ENCODE measurements at regions not wholly inside any gene's neighbourhood (a gene's known extent, or its start where the extent isn't known, plus 50 kb on each side); places are given as distances from the start of the nearest gene placed in this dataset.

DNA sequence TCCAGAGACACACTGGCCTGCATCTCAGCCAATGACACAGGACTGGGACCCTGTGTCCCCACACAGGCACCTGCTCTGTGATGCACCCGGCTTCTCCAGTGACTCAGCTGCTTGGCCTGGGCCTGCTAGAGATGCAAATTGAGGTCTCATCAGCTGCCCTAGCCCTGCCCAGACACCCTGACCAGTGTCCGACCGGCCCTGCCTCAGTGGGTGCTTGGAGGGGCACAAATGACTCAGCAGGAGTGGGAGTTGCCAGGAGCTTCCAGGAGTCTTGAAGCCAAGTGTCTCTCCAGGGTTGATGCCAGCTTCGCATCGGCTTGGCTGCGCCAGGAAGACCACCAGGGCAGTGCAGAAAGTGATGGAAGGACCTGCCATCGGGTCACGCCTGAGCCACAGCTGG, 148.2 kb downstream of the ICE1 start:
- peaks cover 5% of the 10 kb centered on the region; the same call in 1 of the 2 replicates for H3K9me3 Mint-ChIP-seq
- peaks cover 4% of the 10 kb centered on the region; the same call in 1 of the 2 replicates for H3K27me3 Mint-ChIP-seq (ENCODE audit: low read depth)
- CTCF ChIA-PET, result no interaction called here
- H3K36me3 Mint-ChIP-seq, result no peaks in the 10 kb centered on the region
- ATAC-seq, result no peak
- no peak for DNase-seq (ENCODE audit: low spot score)
- POLR2A ChIA-PET, result no interaction called here
- no peak overlapping the region for H3K4me3 Mint-ChIP-seq
- TF ChIP-seq, protein P1, sequence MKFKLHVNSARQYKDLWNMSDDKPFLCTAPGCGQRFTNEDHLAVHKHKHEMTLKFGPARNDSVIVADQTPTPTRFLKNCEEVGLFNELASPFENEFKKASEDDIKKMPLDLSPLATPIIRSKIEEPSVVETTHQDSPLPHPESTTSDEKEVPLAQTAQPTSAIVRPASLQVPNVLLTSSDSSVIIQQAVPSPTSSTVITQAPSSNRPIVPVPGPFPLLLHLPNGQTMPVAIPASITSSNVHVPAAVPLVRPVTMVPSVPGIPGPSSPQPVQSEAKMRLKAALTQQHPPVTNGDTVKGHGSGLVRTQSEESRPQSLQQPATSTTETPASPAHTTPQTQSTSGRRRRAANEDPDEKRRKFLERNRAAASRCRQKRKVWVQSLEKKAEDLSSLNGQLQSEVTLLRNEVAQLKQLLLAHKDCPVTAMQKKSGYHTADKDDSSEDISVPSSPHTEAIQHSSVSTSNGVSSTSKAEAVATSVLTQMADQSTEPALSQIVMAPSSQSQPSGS (CRISPR knock-in tag; IDR thresholded peaks at IDR 0.05; ENCODE audit: borderline replicate concordance, low read depth), result no peak
- TF ChIP-seq, protein P2, sequence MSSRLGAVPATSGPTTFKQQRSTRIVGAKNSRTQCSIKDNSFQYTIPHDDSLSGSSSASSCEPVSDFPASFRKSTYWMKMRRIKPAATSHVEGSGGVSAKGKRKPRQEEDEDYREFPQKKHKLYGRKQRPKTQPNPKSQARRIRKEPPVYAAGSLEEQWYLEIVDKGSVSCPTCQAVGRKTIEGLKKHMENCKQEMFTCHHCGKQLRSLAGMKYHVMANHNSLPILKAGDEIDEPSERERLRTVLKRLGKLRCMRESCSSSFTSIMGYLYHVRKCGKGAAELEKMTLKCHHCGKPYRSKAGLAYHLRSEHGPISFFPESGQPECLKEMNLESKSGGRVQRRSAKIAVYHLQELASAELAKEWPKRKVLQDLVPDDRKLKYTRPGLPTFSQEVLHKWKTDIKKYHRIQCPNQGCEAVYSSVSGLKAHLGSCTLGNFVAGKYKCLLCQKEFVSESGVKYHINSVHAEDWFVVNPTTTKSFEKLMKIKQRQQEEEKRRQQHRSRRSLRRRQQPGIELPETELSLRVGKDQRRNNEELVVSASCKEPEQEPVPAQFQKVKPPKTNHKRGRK (CRISPR knock-in tag; IDR thresholded peaks at IDR 0.05; ENCODE audit: borderline replicate concordance), result no peak
- TF ChIP-seq EMX1 (CRISPR knock-in tag; IDR thresholded peaks at IDR 0.05), result no peak
- no peak for TF ChIP-seq ZNF263 (CRISPR knock-in tag; IDR thresholded peaks at IDR 0.05; ENCODE audit: low read depth)
- TF ChIP-seq TP53 (CRISPR knock-in tag; IDR thresholded peaks at IDR 0.05), result no peak
- no peak for TF ChIP-seq ZNF423 (CRISPR knock-in tag; IDR thresholded peaks at IDR 0.05)
- TF ChIP-seq, protein P3, sequence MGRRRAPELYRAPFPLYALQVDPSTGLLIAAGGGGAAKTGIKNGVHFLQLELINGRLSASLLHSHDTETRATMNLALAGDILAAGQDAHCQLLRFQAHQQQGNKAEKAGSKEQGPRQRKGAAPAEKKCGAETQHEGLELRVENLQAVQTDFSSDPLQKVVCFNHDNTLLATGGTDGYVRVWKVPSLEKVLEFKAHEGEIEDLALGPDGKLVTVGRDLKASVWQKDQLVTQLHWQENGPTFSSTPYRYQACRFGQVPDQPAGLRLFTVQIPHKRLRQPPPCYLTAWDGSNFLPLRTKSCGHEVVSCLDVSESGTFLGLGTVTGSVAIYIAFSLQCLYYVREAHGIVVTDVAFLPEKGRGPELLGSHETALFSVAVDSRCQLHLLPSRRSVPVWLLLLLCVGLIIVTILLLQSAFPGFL (CRISPR knock-in tag; IDR thresholded peaks at IDR 0.05; ENCODE audit: borderline replicate concordance), result no peak
- TF ChIP-seq, protein P4, sequence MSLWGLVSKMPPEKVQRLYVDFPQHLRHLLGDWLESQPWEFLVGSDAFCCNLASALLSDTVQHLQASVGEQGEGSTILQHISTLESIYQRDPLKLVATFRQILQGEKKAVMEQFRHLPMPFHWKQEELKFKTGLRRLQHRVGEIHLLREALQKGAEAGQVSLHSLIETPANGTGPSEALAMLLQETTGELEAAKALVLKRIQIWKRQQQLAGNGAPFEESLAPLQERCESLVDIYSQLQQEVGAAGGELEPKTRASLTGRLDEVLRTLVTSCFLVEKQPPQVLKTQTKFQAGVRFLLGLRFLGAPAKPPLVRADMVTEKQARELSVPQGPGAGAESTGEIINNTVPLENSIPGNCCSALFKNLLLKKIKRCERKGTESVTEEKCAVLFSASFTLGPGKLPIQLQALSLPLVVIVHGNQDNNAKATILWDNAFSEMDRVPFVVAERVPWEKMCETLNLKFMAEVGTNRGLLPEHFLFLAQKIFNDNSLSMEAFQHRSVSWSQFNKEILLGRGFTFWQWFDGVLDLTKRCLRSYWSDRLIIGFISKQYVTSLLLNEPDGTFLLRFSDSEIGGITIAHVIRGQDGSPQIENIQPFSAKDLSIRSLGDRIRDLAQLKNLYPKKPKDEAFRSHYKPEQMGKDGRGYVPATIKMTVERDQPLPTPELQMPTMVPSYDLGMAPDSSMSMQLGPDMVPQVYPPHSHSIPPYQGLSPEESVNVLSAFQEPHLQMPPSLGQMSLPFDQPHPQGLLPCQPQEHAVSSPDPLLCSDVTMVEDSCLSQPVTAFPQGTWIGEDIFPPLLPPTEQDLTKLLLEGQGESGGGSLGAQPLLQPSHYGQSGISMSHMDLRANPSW (CRISPR knock-in tag; conservative IDR thresholded peaks at IDR 0.05; ENCODE audit: low read depth), result no peak
- TF ChIP-seq CREB1 (CRISPR knock-in tag; IDR thresholded peaks at IDR 0.05), result no peak
- TF ChIP-seq, protein P5, sequence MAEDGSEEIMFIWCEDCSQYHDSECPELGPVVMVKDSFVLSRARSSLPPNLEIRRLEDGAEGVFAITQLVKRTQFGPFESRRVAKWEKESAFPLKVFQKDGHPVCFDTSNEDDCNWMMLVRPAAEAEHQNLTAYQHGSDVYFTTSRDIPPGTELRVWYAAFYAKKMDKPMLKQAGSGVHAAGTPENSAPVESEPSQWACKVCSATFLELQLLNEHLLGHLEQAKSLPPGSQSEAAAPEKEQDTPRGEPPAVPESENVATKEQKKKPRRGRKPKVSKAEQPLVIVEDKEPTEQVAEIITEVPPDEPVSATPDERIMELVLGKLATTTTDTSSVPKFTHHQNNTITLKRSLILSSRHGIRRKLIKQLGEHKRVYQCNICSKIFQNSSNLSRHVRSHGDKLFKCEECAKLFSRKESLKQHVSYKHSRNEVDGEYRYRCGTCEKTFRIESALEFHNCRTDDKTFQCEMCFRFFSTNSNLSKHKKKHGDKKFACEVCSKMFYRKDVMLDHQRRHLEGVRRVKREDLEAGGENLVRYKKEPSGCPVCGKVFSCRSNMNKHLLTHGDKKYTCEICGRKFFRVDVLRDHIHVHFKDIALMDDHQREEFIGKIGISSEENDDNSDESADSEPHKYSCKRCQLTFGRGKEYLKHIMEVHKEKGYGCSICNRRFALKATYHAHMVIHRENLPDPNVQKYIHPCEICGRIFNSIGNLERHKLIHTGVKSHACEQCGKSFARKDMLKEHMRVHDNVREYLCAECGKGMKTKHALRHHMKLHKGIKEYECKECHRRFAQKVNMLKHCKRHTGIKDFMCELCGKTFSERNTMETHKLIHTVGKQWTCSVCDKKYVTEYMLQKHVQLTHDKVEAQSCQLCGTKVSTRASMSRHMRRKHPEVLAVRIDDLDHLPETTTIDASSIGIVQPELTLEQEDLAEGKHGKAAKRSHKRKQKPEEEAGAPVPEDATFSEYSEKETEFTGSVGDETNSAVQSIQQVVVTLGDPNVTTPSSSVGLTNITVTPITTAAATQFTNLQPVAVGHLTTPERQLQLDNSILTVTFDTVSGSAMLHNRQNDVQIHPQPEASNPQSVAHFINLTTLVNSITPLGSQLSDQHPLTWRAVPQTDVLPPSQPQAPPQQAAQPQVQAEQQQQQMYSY (CRISPR knock-in tag; IDR thresholded peaks at IDR 0.05), result no peak
- no peak for TF ChIP-seq ESRRA (CRISPR knock-in tag; IDR thresholded peaks at IDR 0.05; ENCODE audit: borderline replicate concordance)
- TF ChIP-seq ZBTB21 (CRISPR knock-in tag; IDR thresholded peaks at IDR 0.05; ENCODE audit: borderline replicate concordance), result no peak
- H3K27ac Mint-ChIP-seq, result no peak overlapping the region
- peaks cover 27% of the 10 kb centered on the region for H3K4me1 Mint-ChIP-seq

DNA sequence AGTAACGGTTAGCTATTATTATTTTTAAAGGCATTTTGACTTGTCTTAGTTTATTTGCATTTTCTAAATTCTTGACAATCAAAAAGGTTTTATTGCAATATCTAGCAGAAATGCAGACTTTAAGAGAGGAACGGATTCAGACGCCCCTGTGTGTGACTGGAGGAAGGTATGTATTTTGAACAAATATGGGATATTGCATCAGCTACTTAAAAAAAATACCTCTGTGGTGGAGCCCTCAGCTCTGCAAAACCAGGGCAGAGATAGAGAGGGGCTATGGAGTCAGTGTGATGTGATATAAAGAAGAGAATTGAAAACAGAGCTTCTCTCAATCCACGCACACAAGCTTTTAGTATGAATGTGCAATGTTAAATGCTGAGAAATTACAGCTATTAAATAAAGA, 142.4 kb downstream of the ICE1 start:
- 0 out of 2 replicates have a peak, but pooled peaks cover 2% of the 10 kb centered on the region for H3K27me3 Mint-ChIP-seq (ENCODE audit: low read depth)

More for the DNA sequence above, 142.4 kb downstream of the ICE1 start:
- H3K27ac Mint-ChIP-seq, result no peak overlapping the region
- DNase-seq (ENCODE audit: low spot score), result no peak
- TF ChIP-seq, protein P2 (CRISPR knock-in tag; IDR thresholded peaks at IDR 0.05; ENCODE audit: borderline replicate concordance), result no peak
- TF ChIP-seq ETV6 (CRISPR knock-in tag; IDR thresholded peaks at IDR 0.05) (no peak), KAT7 (CRISPR knock-in tag; IDR thresholded peaks at IDR 0.05; ENCODE audit: borderline replicate concordance) (no peak), ATF1 (CRISPR knock-in tag; IDR thresholded peaks at IDR 0.05) (no peak)
- TF ChIP-seq, protein P6, sequence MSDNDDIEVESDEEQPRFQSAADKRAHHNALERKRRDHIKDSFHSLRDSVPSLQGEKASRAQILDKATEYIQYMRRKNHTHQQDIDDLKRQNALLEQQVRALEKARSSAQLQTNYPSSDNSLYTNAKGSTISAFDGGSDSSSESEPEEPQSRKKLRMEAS (CRISPR knock-in tag; IDR thresholded peaks at IDR 0.05), result no peak
- TF ChIP-seq, protein P7, sequence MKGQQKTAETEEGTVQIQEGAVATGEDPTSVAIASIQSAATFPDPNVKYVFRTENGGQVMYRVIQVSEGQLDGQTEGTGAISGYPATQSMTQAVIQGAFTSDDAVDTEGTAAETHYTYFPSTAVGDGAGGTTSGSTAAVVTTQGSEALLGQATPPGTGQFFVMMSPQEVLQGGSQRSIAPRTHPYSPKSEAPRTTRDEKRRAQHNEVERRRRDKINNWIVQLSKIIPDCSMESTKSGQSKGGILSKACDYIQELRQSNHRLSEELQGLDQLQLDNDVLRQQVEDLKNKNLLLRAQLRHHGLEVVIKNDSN (CRISPR knock-in tag; IDR thresholded peaks at IDR 0.05), result no peak
- H3K9me3 Mint-ChIP-seq, result no peaks in the 10 kb centered on the region
- no peak for ATAC-seq
- POLR2A ChIA-PET, result no interaction called here
- CTCF ChIA-PET, result no interaction called here
- H3K4me1 Mint-ChIP-seq, result peaks cover 16% of the 10 kb centered on the region
- H3K4me3 Mint-ChIP-seq, result no peak overlapping the region
- no peaks in the 10 kb centered on the region for H3K36me3 Mint-ChIP-seq
